Tibial nerve (tissue), 4 donors: ENCODE measurements at regions not wholly inside any gene's neighbourhood (a gene's known extent, or its start where the extent isn't known, plus 50 kb on each side); places are given as distances from the start of the nearest gene placed in this dataset.

ENCODE experiments used
- CTCF ChIP-seq, 5 experiments: fragments of 200-600 bp in 3 of 5; fragments of 450-650 bp in 2 of 5; sonication (generic) in 3 of 5; IDR thresholded peaks; one replicate each; pipeline ENCODE4 v1.5.1; 2016 to 2019; ENCODE audit warnings: antibody characterized with exemption in 5 of 5, mild to moderate bottlenecking in 3 of 5, moderate library complexity in 2 of 5
- EP300 ChIP-seq, 2 donors: sonication (generic); formaldehyde crosslinking; IDR thresholded peaks; one replicate each; pipeline ENCODE4 v1.6.1; 2017; ENCODE audit warnings: antibody characterized with exemption in 2 of 2, mild to moderate bottlenecking in 1 of 2

DNA sequence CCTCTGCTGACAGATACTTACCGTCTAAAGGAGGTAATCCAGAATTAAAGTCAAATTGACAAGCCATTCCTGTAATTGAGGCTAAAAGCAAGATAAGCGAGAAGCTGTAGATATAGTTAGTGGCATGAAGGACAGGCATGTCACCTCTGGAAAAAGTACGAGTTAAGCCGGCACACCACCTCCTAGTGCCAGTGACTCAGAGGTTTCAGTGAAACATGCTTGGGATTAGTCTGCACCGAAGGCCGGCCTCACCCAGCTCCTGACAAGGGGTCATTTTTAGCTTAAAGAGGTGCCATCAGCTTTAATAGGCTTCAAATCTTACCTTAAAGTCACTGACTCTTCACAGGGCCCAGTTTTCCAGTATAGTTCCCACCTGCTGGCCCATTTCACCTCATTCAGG, 838.0 kb downstream of the UQCRFS1 start:
- TF ChIP-seq CTCF (IDR thresholded peaks at IDR 0.05) (no peak), EP300 (IDR thresholded peaks at IDR 0.05) (no peak)
